Tibial nerve (tissue), 4 donors: ENCODE measurements at regions not wholly inside any gene's neighbourhood (a gene's known extent, or its start where the extent isn't known, plus 50 kb on each side); places are given as distances from the start of the nearest gene placed in this dataset.

ENCODE experiments used
- EP300 ChIP-seq, 2 donors: sonication (generic); formaldehyde crosslinking; IDR thresholded peaks; one replicate each; pipeline ENCODE4 v1.6.1; 2017; ENCODE audit warnings: antibody characterized with exemption in 2 of 2, mild to moderate bottlenecking in 1 of 2
- POLR2A ChIP-seq, 2 donors: fragments of 450-650 bp; IDR thresholded peaks; one replicate each; pipeline ENCODE4 v1.6.1; 2017; ENCODE audit warnings: antibody characterized with exemption in 2 of 2, mild to moderate bottlenecking in 2 of 2, moderate library complexity in 2 of 2
- TF ChIP-seq, protein P1 (sequence below), 5 experiments: fragments of 200-600 bp in 3 of 5; fragments of 450-650 bp in 2 of 5; sonication (generic) in 3 of 5; IDR thresholded peaks; one replicate each; pipeline ENCODE4 v1.5.1; 2016 to 2019; ENCODE audit warnings: antibody characterized with exemption in 5 of 5, mild to moderate bottlenecking in 3 of 5, moderate library complexity in 2 of 5

DNA sequence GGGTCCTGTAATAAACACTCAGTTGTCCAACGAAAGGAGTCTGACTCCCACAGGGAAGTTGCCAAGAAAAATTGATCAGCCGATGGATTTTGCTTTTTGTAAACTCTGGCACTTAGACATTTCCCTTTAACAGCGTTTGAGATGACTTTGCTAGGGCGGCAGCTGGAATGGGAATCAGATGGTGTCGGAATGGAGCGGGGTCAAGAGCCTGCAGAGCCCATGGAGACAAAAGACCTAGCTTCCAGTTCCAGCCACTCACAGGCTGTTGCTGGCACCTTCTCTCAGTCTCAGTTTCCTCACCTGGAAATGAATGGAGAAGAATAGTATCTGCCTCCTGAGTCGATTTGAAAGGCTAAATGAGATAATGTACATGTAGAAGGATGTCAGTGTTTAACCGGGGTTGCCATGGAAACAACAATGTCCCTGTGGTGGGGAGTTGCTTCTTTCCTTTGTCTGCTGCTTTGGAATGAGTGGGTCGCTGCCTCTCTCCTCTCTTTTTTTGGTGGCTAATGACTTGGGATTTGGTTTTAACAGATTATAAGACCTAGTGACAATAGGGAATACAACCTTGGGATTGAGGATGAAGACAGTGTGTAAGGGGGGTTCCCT, 137.4 kb downstream of the GAS1 start:
- TF ChIP-seq, protein P1, sequence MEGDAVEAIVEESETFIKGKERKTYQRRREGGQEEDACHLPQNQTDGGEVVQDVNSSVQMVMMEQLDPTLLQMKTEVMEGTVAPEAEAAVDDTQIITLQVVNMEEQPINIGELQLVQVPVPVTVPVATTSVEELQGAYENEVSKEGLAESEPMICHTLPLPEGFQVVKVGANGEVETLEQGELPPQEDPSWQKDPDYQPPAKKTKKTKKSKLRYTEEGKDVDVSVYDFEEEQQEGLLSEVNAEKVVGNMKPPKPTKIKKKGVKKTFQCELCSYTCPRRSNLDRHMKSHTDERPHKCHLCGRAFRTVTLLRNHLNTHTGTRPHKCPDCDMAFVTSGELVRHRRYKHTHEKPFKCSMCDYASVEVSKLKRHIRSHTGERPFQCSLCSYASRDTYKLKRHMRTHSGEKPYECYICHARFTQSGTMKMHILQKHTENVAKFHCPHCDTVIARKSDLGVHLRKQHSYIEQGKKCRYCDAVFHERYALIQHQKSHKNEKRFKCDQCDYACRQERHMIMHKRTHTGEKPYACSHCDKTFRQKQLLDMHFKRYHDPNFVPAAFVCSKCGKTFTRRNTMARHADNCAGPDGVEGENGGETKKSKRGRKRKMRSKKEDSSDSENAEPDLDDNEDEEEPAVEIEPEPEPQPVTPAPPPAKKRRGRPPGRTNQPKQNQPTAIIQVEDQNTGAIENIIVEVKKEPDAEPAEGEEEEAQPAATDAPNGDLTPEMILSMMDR (IDR thresholded peaks at IDR 0.05): no peak
- TF ChIP-seq POLR2A (IDR thresholded peaks at IDR 0.05): no peak
- TF ChIP-seq EP300 (IDR thresholded peaks at IDR 0.05): no peak
